Endodermal cell (in vitro differentiated cells): ENCODE measurements at regions not wholly inside any gene's neighbourhood (a gene's known extent, or its start where the extent isn't known, plus 50 kb on each side); places are given as distances from the start of the nearest gene placed in this dataset.
A peak's percentile ranks its signal among the peaks of the same experiment; 100 is the strongest.

ENCODE experiments used
- DNase-seq: peaks from one replicate; pipeline ENCODE4 v3.0.0-alpha.2; 2017
- H3K27ac ChIP-seq: 2 replicates; pipeline ENCODE4 v1.5.1; 2013; ENCODE audit warnings: mild to moderate bottlenecking, low read depth, low read length, moderate library complexity
- H3K27me3 ChIP-seq: 2 replicates; pipeline ENCODE4 v1.6.1; 2013; ENCODE audit warnings: mild to moderate bottlenecking, low read length, moderate library complexity; ENCODE audit not compliant: insufficient read depth, control insufficient read depth, poor library complexity, severe bottlenecking
- H3K36me3 ChIP-seq: 2 replicates; pipeline ENCODE4 v1.7.0; 2013; ENCODE audit warnings: mild to moderate bottlenecking, low read length, moderate library complexity; ENCODE audit not compliant: control insufficient read depth, insufficient read depth
- H3K4me1 ChIP-seq: one replicate; pipeline ENCODE4 v1.7.0; 2013; ENCODE audit warnings: low read length; ENCODE audit not compliant: control insufficient read depth, insufficient read depth
- H3K4me3 ChIP-seq: 2 replicates; pipeline ENCODE4 v1.5.1; 2013; ENCODE audit warnings: mild to moderate bottlenecking, low read length, moderate library complexity
- H3K9ac ChIP-seq: 2 replicates; pipeline ENCODE4 v1.6.1; 2013; ENCODE audit warnings: mild to moderate bottlenecking, low read length, moderate library complexity; ENCODE audit not compliant: poor library complexity, severe bottlenecking; ENCODE audit errors: extremely low read depth
- H3K9me3 ChIP-seq: 2 replicates; pipeline ENCODE4 v1.6.1; 2013; ENCODE audit warnings: mild to moderate bottlenecking, low read length, moderate library complexity; ENCODE audit not compliant: control insufficient read depth
- H3K27ac Mint-ChIP-seq: 2 replicates; pipeline ENCODE4 v1.8.0; 2020; ENCODE audit warnings: mixed read lengths
- H3K27me3 Mint-ChIP-seq: 2 replicates; pipeline ENCODE4 v1.8.0; 2021; ENCODE audit warnings: mild to moderate bottlenecking, mixed read lengths; ENCODE audit not compliant: insufficient read depth
- H3K36me3 Mint-ChIP-seq: 2 replicates; pipeline ENCODE4 v1.8.0; 2020; ENCODE audit warnings: low read depth, mixed read lengths
- H3K4me1 Mint-ChIP-seq: 2 replicates; pipeline ENCODE4 v1.8.0; 2020; ENCODE audit warnings: mixed read lengths
- H3K4me3 Mint-ChIP-seq: 2 replicates; pipeline ENCODE4 v1.8.0; 2020; ENCODE audit warnings: mild to moderate bottlenecking, moderate library complexity, mixed read lengths
- H3K9me3 Mint-ChIP-seq: 2 replicates; pipeline ENCODE4 v1.8.0; 2020; ENCODE audit warnings: mild to moderate bottlenecking, mixed read lengths
- WGBS, 2 experiments: methylation state at CpG; one replicate each; pipeline versions ENCODE4 v1.1.5 to v1.1.7; 2013; ENCODE audit warnings: missing lambda C conversion rate in 2 of 2, mixed read lengths in 1 of 2; ENCODE audit not compliant: insufficient coverage in 1 of 2, insufficient read length in 1 of 2; 5-methylcytosine and 5-hydroxymethylcytosine counted together
- TF ChIP-seq, protein P1 (sequence below): fragments of 200-600 bp; sonication (generic); conservative IDR thresholded peaks from 2 replicates; pipeline ENCODE4 v1.5.0; 2021; ENCODE audit warnings: antibody characterized with exemption, mild to moderate bottlenecking

DNA sequence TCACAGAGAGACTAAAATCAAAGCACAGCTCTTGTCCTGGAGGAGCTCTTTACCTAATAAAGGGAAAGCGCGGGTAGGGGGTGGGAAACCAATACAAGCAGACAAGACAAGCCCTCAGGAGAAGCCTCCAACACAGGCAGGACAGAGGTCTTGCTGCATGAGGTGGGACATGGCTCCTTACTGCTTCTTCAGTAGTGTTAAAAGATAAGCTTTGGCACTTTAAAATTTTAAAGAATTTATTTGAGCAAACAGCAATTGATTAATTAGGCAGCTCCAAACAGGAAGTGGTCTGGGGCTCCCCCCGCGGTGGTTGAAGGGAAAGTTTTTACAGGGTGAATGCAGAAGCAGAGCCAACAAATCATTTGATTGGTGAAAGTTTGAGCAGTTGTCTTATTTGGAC is 50.3 kb upstream of the MACC1 start:
- no peaks in the 10 kb centered on the region for H3K27me3 ChIP-seq

DNA sequence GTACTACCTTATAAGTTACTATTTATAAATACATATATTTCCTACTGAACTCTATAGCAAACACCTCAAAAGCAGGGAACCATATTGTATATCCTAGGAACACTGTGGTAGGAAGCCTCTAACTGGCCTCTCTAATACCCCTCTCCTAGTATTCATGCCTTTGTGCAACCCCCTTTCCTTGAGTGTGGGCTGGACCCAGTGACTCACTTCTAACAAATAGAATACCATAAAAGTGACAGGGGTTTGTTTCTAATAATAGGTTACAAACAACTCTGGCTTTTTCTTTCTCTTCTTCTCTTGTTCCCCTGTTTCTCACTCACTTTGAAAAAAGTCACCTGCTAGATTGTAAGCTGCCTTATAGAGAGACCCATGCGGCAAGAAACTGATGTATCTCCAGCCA is 51.6 kb upstream of the MACC1 start:
- Histone ChIP-seq H3K9ac (no peak overlapping the region), H3K4me3 (no peak overlapping the region), H3K27ac (no peak overlapping the region), H3K4me1 (peaks cover 8% of the 10 kb centered on the region), H3K27me3 (no peaks in the 10 kb centered on the region), H3K9me3 (no peaks in the 10 kb centered on the region), H3K36me3 (no peaks in the 10 kb centered on the region)
- no peak overlapping the region for H3K27ac Mint-ChIP-seq
- no peak for DNase-seq
- H3K36me3 Mint-ChIP-seq = no peaks in the 10 kb centered on the region
- H3K27me3 Mint-ChIP-seq = no peaks in the 10 kb centered on the region
- no peak overlapping the region for H3K4me3 Mint-ChIP-seq
- TF ChIP-seq, protein P1, sequence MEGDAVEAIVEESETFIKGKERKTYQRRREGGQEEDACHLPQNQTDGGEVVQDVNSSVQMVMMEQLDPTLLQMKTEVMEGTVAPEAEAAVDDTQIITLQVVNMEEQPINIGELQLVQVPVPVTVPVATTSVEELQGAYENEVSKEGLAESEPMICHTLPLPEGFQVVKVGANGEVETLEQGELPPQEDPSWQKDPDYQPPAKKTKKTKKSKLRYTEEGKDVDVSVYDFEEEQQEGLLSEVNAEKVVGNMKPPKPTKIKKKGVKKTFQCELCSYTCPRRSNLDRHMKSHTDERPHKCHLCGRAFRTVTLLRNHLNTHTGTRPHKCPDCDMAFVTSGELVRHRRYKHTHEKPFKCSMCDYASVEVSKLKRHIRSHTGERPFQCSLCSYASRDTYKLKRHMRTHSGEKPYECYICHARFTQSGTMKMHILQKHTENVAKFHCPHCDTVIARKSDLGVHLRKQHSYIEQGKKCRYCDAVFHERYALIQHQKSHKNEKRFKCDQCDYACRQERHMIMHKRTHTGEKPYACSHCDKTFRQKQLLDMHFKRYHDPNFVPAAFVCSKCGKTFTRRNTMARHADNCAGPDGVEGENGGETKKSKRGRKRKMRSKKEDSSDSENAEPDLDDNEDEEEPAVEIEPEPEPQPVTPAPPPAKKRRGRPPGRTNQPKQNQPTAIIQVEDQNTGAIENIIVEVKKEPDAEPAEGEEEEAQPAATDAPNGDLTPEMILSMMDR = no peak
- H3K9me3 Mint-ChIP-seq = no peaks in the 10 kb centered on the region
- H3K4me1 Mint-ChIP-seq = peaks cover 26% of the 10 kb centered on the region
- WGBS, 2 experiments = 91 to 100% methylated on average over 1 of the region's 1 CpG

More for the DNA sequence above, 50.3 kb upstream of the MACC1 start:
- peak overlapping the region; percentile 61 for H3K4me3 ChIP-seq
- H3K27ac Mint-ChIP-seq = peak overlapping the region; percentile 86
- H3K4me3 Mint-ChIP-seq = no peak overlapping the region
- H3K36me3 ChIP-seq = no peaks in the 10 kb centered on the region
- no peak overlapping the region for H3K9ac ChIP-seq
- H3K4me1 Mint-ChIP-seq = peaks cover 26% of the 10 kb centered on the region
- TF ChIP-seq, protein P1 = peak; percentile 60
- no peaks in the 10 kb centered on the region for H3K36me3 Mint-ChIP-seq
- WGBS, 2 experiments = 60 to 69% methylated on average over 4 of the region's 4 CpGs
- no peak overlapping the region for H3K27ac ChIP-seq
- no peaks in the 10 kb centered on the region for H3K9me3 Mint-ChIP-seq
- peak; percentile 62 for DNase-seq
- no peaks in the 10 kb centered on the region for H3K9me3 ChIP-seq
- peaks cover 8% of the 10 kb centered on the region for H3K4me1 ChIP-seq
- peaks cover under 1% of the 10 kb centered on the region for H3K27me3 Mint-ChIP-seq

DNA sequence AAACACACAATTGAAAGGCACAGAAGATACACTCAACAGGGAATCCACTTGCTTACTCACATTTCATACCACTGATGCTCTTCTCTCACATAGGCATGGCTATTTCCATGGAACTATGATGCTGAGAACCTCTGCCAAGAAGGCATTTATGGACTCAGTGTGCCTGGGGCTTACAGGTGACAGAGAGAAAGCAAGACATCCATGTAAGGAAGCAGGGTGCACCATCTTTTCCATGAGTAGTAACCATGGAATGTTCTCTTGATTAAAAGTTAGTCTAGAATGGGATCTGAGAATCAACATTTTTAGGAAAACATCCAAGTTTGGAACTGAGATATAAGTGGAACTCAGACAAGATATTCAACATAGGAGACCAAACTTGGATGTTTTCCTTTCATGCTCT is 52.5 kb upstream of the MACC1 start:
- Mint-ChIP-seq H3K4me1 (peaks cover 18% of the 10 kb centered on the region), H3K4me3 (no peak overlapping the region), H3K27ac (no peak overlapping the region), H3K27me3 (no peaks in the 10 kb centered on the region), H3K36me3 (no peaks in the 10 kb centered on the region), H3K9me3 (no peaks in the 10 kb centered on the region)
- Histone ChIP-seq H3K27me3 (no peaks in the 10 kb centered on the region), H3K4me3 (no peak overlapping the region), H3K27ac (no peak overlapping the region), H3K9me3 (no peaks in the 10 kb centered on the region), H3K4me1 (peaks cover 4% of the 10 kb centered on the region), H3K9ac (no peak overlapping the region), H3K36me3 (no peaks in the 10 kb centered on the region)
- TF ChIP-seq, protein P1 = no peak
- no peak for DNase-seq
